Vagina (tissue), 2 donors: ENCODE measurements at regions not wholly inside any gene's neighbourhood (a gene's known extent, or its start where the extent isn't known, plus 50 kb on each side); places are given as distances from the start of the nearest gene placed in this dataset.

Source experiments
- DNase-seq, 2 donors: peaks; one replicate each; pipeline ENCODE4 v3.0.0-alpha.2; 2017; ENCODE audit errors: extremely low spot score in 2 of 2
- H3K27ac ChIP-seq: fragments of 200-600 bp; sonication (generic); one replicate; pipeline ENCODE4 v1.5.1; 2019
- H3K27me3 ChIP-seq: fragments of 200-600 bp; sonication (generic); one replicate; pipeline ENCODE4 v1.5.1; 2019
- H3K36me3 ChIP-seq, 2 donors: fragments of 200-600 bp; sonication (generic); one replicate each; pipeline ENCODE4 v1.5.1; 2017 to 2019
- H3K4me1 ChIP-seq: fragments of 200-600 bp; sonication (generic); one replicate; pipeline ENCODE4 v1.5.1; 2019
- H3K4me3 ChIP-seq, 2 donors: fragments of 200-600 bp; sonication (generic); 1 replicate in 1 of 2; 2 replicates in 1 of 2; pipeline ENCODE4 v1.5.1; 2016 to 2019
- H3K9me3 ChIP-seq: fragments of 200-600 bp; sonication (generic); one replicate; pipeline ENCODE4 v1.5.1; 2019
- POLR2A ChIP-seq, 2 donors: fragments of 450-650 bp; IDR thresholded peaks; one replicate each; pipeline ENCODE4 v1.6.1; 2017; ENCODE audit warnings: antibody characterized with exemption in 2 of 2, mild to moderate bottlenecking in 2 of 2, moderate library complexity in 2 of 2
- POLR2AphosphoS5 ChIP-seq, 2 donors: sonication (generic); formaldehyde crosslinking; IDR thresholded peaks; one replicate each; pipeline ENCODE4 v1.9.0; 2017; ENCODE audit warnings: antibody characterized with exemption in 2 of 2, mild to moderate bottlenecking in 2 of 2, low read depth in 1 of 2; ENCODE audit not compliant: insufficient read depth in 1 of 2
- intact Hi-C: fragments of 100-400 bp; cut with DNase I; formaldehyde crosslinking; loops from one replicate; pipeline ENCODE4 v1.15.1; 2023
- TF ChIP-seq, protein P1 (sequence below), 3 experiments: fragments of 450-650 bp in 2 of 3; fragments of 200-600 bp in 1 of 3; sonication (generic) in 1 of 3; IDR thresholded peaks; one replicate each; pipeline ENCODE4 v1.5.1; 2017 to 2019; ENCODE audit warnings: antibody characterized with exemption in 3 of 3, mild to moderate bottlenecking in 2 of 3, moderate library complexity in 2 of 3

DNA sequence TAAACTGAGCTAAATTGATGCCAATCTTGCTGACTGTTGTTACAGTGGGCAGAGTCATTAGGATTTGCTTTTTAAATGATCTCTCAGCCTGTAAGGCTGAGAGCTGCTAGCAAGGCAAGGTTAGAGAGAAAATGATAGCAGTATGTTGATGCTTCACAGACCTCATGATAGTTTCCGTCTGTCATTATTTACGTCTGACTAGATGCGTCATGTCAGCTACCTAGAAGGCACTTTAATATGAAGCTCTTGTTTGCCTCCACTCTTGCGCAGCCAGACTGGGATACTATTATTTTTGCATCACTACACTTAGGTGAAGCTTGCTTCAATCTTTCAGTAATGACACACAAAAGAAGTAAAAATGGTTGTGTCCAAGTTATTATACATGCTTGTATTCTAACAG lies 313.8 kb downstream of the LNPK start:
- H3K36me3 ChIP-seq, result no peaks in the 10 kb centered on the region
- H3K9me3 ChIP-seq, result no peaks in the 10 kb centered on the region
- no peak overlapping the region for H3K27ac ChIP-seq
- no peaks in the 10 kb centered on the region for H3K27me3 ChIP-seq
- no peak for DNase-seq
- no peak overlapping the region for H3K4me3 ChIP-seq
- intact Hi-C loops, result loop anchor here (5.0 kb wide), 1 partner anchor 399 kb away; no protein-coding TSS in a partner anchor
- H3K4me1 ChIP-seq, result no peaks in the 10 kb centered on the region
- TF ChIP-seq POLR2A (IDR thresholded peaks at IDR 0.05) (no peak), POLR2AphosphoS5 (IDR thresholded peaks at IDR 0.05; ENCODE audit: insufficient read depth in 1 of 2, low read depth in 1 of 2) (no peak)
- TF ChIP-seq, protein P1, sequence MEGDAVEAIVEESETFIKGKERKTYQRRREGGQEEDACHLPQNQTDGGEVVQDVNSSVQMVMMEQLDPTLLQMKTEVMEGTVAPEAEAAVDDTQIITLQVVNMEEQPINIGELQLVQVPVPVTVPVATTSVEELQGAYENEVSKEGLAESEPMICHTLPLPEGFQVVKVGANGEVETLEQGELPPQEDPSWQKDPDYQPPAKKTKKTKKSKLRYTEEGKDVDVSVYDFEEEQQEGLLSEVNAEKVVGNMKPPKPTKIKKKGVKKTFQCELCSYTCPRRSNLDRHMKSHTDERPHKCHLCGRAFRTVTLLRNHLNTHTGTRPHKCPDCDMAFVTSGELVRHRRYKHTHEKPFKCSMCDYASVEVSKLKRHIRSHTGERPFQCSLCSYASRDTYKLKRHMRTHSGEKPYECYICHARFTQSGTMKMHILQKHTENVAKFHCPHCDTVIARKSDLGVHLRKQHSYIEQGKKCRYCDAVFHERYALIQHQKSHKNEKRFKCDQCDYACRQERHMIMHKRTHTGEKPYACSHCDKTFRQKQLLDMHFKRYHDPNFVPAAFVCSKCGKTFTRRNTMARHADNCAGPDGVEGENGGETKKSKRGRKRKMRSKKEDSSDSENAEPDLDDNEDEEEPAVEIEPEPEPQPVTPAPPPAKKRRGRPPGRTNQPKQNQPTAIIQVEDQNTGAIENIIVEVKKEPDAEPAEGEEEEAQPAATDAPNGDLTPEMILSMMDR (IDR thresholded peaks at IDR 0.05), result no peak

DNA sequence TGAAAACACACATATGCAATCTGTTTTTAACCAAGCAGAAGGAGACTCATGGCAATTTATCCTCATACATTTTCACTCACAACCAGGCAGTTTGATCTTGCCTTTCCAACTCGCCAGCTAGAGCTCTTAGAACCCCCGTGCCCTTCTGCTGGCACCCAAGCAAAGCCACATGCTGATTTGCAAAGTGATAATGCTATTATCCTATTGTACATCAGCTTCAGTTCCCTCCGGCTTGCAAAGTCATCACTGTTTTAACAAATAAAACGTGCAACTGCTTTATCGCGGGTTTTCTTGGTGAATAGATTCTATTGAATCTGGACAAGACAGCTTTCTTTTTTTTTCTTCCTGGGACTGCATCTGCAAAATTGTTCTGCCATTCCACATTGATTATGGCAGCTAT lies 314.6 kb downstream of the LNPK start:
- no peak overlapping the region for H3K4me3 ChIP-seq
- H3K27me3 ChIP-seq, result no peaks in the 10 kb centered on the region
- no peak for DNase-seq
- no peak overlapping the region for H3K27ac ChIP-seq
- no peaks in the 10 kb centered on the region for H3K36me3 ChIP-seq
- TF ChIP-seq POLR2AphosphoS5 (IDR thresholded peaks at IDR 0.05; ENCODE audit: insufficient read depth in 1 of 2, low read depth in 1 of 2) (no peak), POLR2A (IDR thresholded peaks at IDR 0.05) (no peak)
- TF ChIP-seq, protein P1 (IDR thresholded peaks at IDR 0.05), result no peak
- intact Hi-C loops, result loop anchor here (5.0 kb wide), 1 partner anchor 400 kb away; no protein-coding TSS in a partner anchor
- H3K4me1 ChIP-seq, result no peaks in the 10 kb centered on the region
- H3K9me3 ChIP-seq, result no peaks in the 10 kb centered on the region

DNA sequence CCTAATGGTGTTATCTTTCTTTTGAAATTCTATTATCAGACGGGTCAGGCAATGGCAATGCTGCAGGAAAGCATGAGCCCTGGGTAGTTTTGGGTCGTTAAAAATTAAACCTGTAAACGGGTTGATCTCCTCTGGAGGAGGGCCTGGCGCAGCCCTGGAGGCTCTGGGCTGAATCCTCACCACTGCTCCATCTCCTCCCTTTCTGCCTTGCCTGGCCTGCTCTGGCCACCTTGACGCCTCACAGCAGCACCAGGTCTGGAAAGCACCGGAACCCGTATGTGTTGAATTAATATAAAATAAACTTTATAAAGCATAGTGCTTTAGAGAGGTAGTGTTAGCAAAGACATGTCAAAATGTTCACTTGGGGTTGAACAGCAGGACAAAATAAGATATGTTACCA lies 316.1 kb downstream of the LNPK start:
- H3K36me3 ChIP-seq, result no peaks in the 10 kb centered on the region
- no peak overlapping the region for H3K27ac ChIP-seq
- TF ChIP-seq, protein P1 (IDR thresholded peaks at IDR 0.05), result no peak
- no peak for TF ChIP-seq POLR2A (IDR thresholded peaks at IDR 0.05)
- TF ChIP-seq POLR2AphosphoS5 (IDR thresholded peaks at IDR 0.05; ENCODE audit: insufficient read depth in 1 of 2, low read depth in 1 of 2), result no peak
- no peak for DNase-seq
- H3K4me3 ChIP-seq, result no peak overlapping the region
- H3K9me3 ChIP-seq, result no peaks in the 10 kb centered on the region
- no peaks in the 10 kb centered on the region for H3K27me3 ChIP-seq
- H3K4me1 ChIP-seq, result no peaks in the 10 kb centered on the region
- intact Hi-C loops, result loop anchor here (5.0 kb wide), 1 partner anchor 401 kb away; no protein-coding TSS in a partner anchor

DNA sequence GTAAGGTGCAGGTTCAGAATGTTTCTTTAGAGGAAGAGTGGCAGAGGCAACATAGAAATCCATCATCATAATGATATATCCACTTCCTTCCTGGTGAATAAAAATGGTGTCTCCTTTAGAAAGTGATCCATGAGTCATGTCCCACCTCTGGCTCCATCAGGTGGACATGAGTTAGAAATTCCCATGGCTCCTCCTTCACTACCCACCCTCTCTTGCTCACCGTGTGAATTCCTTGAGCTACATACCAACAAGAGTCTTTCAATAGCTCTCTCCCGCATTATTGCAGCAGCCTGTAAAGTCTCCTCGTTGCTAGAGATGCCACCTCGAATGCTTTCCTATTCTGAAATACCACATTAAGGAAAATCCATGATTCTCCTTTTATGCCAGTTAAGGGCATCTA lies 317.6 kb downstream of the LNPK start:
- Histone ChIP-seq H3K27ac (no peak overlapping the region), H3K36me3 (no peaks in the 10 kb centered on the region), H3K27me3 (no peaks in the 10 kb centered on the region), H3K9me3 (no peaks in the 10 kb centered on the region), H3K4me3 (no peak overlapping the region), H3K4me1 (no peaks in the 10 kb centered on the region)
- intact Hi-C loops, result no loop called here
- TF ChIP-seq POLR2AphosphoS5 (IDR thresholded peaks at IDR 0.05; ENCODE audit: insufficient read depth in 1 of 2, low read depth in 1 of 2) (no peak), POLR2A (IDR thresholded peaks at IDR 0.05) (no peak)
- TF ChIP-seq, protein P1 (IDR thresholded peaks at IDR 0.05), result no peak
- no peak for DNase-seq

DNA sequence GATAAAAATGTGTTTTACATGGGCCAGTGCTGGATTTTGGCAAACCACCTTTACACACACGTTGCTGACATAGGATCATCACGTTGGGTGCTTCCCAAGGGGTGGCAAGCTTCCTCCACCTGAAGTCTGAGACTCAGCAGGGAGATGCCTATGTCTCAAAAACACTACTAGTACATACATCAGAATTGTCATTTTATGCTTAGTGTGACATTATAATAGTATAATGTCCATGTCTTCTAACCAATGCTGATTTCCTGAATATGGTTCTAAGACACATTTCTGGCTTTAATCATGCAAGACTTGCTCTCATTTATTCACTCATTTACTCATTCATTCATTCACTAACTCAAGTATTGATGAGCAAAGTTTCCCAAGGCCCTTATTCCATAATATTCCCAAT lies 322.3 kb downstream of the LNPK start:
- no peak for TF ChIP-seq POLR2AphosphoS5 (IDR thresholded peaks at IDR 0.05; ENCODE audit: insufficient read depth in 1 of 2, low read depth in 1 of 2)
- TF ChIP-seq, protein P1 (IDR thresholded peaks at IDR 0.05), result no peak
- TF ChIP-seq POLR2A (IDR thresholded peaks at IDR 0.05), result no peak
- no peak overlapping the region for H3K4me3 ChIP-seq
- H3K27me3 ChIP-seq, result no peaks in the 10 kb centered on the region
- H3K36me3 ChIP-seq, result no peaks in the 10 kb centered on the region
- intact Hi-C loops, result no loop called here
- no peak for DNase-seq
- no peaks in the 10 kb centered on the region for H3K4me1 ChIP-seq
- no peaks in the 10 kb centered on the region for H3K9me3 ChIP-seq
- H3K27ac ChIP-seq, result no peak overlapping the region
